Esophagus squamous epithelium (tissue), 4 donors: ENCODE measurements at regions not wholly inside any gene's neighbourhood (a gene's known extent, or its start where the extent isn't known, plus 50 kb on each side); places are given as distances from the start of the nearest gene placed in this dataset.
"Not testable (repeated sequence)": the region's sequence is repeated elsewhere in the genome, so short reads cannot be mapped to it uniquely, and the experiment has no call there.

Experiments used
- POLR2A ChIP-seq, 4 donors: fragments of 450-650 bp; IDR thresholded peaks; one replicate each; pipeline ENCODE4 v1.6.1; 2017; ENCODE audit warnings: antibody characterized with exemption in 4 of 4, mild to moderate bottlenecking in 4 of 4, moderate library complexity in 3 of 4
- TF ChIP-seq, protein P1 (sequence below), 6 experiments: fragments of 450-650 bp in 4 of 6; fragments of 200-600 bp in 2 of 6; sonication (generic) in 2 of 6; IDR thresholded peaks; one replicate each; pipeline ENCODE4 v1.5.1; 2016 to 2019; ENCODE audit warnings: antibody characterized with exemption in 6 of 6, mild to moderate bottlenecking in 4 of 6, moderate library complexity in 4 of 6

DNA sequence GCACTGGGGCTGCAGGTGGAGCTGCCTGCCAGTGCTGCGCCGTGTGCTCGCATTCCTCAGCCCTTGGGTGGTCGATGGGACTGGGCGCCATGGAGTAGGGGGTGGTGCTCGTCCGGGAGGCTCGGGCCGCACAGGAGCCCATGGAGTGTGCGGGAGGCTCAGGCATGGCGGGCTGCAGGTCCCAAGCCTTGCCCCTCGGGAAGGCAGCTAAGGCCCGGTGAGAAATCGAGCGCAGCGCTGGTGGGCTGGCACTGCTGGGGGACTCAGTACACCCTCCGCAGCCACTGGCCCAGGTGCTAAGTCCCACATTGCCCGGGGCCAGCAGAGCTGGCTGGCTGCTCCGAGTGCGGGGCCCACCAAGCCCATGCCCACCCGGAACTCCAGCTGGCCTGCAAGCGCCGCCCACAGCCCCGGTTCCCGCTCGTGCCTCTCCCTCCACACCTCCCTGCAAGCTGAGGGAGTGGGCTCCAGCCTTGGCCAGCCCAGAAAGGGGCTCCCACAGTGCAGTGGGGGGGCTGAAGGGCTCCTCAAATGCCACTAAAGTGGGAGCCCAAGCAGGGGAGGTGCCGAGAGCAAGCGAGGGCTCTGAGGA, 467.8 kb downstream of the AMY1C start:
- TF ChIP-seq, protein P1, sequence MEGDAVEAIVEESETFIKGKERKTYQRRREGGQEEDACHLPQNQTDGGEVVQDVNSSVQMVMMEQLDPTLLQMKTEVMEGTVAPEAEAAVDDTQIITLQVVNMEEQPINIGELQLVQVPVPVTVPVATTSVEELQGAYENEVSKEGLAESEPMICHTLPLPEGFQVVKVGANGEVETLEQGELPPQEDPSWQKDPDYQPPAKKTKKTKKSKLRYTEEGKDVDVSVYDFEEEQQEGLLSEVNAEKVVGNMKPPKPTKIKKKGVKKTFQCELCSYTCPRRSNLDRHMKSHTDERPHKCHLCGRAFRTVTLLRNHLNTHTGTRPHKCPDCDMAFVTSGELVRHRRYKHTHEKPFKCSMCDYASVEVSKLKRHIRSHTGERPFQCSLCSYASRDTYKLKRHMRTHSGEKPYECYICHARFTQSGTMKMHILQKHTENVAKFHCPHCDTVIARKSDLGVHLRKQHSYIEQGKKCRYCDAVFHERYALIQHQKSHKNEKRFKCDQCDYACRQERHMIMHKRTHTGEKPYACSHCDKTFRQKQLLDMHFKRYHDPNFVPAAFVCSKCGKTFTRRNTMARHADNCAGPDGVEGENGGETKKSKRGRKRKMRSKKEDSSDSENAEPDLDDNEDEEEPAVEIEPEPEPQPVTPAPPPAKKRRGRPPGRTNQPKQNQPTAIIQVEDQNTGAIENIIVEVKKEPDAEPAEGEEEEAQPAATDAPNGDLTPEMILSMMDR (IDR thresholded peaks at IDR 0.05): not testable (repeated sequence)
- TF ChIP-seq POLR2A (IDR thresholded peaks at IDR 0.05): not testable (repeated sequence)
